ENCODE measurements at regions not wholly inside any gene's neighbourhood (a gene's known extent, or its start where the extent isn't known, plus 50 kb on each side); places are given as distances from the start of the nearest gene placed in this dataset.

DNA sequence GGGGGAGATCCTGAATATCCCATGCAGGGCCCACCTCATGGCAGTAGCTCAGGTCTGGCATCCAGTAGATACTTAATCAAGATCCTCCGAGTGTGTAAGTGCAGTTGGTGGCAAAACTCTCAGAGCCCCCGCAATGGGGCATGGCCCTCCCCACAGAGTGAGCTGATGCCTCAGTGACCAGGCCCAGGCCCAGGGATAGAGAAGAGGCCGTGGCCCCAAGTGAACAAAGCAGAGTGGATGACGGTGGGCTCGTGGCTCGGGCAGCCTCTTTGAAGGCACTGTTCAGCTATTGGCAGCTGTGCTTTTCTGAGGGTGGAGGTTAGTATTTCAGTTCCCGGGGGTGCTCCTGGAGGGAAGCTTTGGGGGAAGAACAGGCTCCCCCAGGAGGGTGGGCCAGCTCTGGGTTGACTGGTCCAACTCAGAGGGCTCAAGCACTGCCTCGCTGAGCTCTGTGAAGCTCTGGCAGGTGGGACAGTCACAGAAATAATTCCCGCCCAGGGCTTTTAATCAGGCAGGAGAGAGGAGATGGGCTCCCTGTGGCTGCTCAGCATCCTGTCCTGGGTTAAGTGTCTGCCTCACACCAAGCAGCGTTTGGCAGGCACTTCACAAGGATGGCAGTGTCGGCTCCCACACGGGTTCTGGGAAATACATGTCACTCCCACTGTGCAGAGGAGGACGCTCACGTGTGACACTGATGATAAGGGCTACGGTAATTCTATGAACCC is 583.6 kb downstream of the TCERG1L start:
- Histone ChIP-seq H3K27me3 (peaks cover 0 to 43% (median 27%) of the 10 kb centered on the region in 7 donors), H3K27ac (no peak overlapping the region), H3K4me1 (no peaks in the 10 kb centered on the region), H3K4me3 (no peak overlapping the region), H3K9me3 (no peaks in the 10 kb centered on the region), H3K36me3 (no peaks in the 10 kb centered on the region)
- DNase-seq (no peak), ATAC-seq (no peak)
- intact Hi-C loops (cut with DNase I): no loop called here
- 47 to 56% methylated on average over 15 of the region's 15 CpGs for WGBS, 2 donors
- TF ChIP-seq CTCF (IDR thresholded peaks at IDR 0.05): no peak

- DNase-seq (no peak), ATAC-seq (no peak)
- 76 to 79% methylated on average over 23 of the region's 23 CpGs for WGBS, 2 donors
- no peak overlapping the region for H3K27ac ChIP-seq
- H3K36me3 ChIP-seq: no peaks in the 10 kb centered on the region
- peaks cover 0 to 43% (median 27%) of the 10 kb centered on the region in 7 donors for H3K27me3 ChIP-seq
- no peak overlapping the region for H3K4me3 ChIP-seq
- H3K9me3 ChIP-seq: no peaks in the 10 kb centered on the region
- intact Hi-C loops (cut with DNase I): no loop called here
- no peak for TF ChIP-seq CTCF (IDR thresholded peaks at IDR 0.05)
- H3K4me1 ChIP-seq: no peaks in the 10 kb centered on the region
Measured at GRCh38 chr10:130728531-130729215, 582.8 kb downstream of the TCERG1L start.

DNA sequence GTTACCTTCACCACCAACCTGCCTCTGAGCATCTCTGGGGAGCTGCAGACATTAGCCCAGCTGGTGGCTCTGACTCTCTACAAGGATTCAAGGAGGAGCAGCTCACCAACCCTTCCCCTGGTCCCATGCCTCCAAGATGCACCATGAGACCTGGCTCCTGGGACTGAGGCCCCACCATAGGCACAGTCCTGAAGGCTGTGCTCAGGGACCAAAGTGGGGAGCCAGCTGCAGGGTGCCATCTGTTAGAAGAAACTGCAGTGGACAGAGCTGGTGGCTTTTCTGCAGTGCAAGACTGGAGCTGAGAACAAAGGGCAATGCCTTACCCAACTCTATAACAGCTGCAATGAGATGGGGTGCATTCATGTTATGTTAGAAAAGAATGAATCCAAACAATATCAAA is 581.6 kb downstream of the TCERG1L start:
- H3K9me3 ChIP-seq: no peaks in the 10 kb centered on the region
- H3K36me3 ChIP-seq: no peaks in the 10 kb centered on the region
- H3K27ac ChIP-seq: no peak overlapping the region
- intact Hi-C loops (cut with DNase I): no loop called here
- ATAC-seq (no peak), DNase-seq (no peak)
- H3K4me3 ChIP-seq: no peak overlapping the region
- TF ChIP-seq CTCF (IDR thresholded peaks at IDR 0.05): no peak
- H3K27me3 ChIP-seq: peaks cover 0 to 40% (median 20%) of the 10 kb centered on the region in 7 donors
- no peaks in the 10 kb centered on the region for H3K4me1 ChIP-seq

DNA sequence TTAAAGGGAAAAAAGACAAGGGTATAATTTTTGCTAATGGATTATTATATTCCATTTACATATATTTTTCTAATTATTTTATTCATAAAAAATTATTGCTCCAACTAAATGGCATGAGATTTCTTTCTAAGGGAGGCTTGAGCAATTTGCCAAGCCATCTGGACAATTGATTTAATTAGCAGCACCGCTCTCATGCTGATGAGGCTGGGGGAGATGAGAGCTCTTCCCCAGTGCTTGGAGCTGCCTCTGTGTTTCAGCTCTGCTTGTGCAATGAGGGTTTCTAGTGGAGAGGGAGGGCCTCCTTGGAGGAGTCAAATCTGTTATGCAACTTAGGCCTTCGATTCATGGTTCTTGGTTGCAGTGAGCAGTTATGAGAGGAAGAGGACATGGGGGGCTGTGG is 574.3 kb downstream of the TCERG1L start:
- no peak overlapping the region for H3K27ac ChIP-seq
- DNase-seq (no peak), ATAC-seq (no peak)
- no peaks in the 10 kb centered on the region for H3K9me3 ChIP-seq
- peaks cover 0 to 5% (median 0%) of the 10 kb centered on the region in 9 donors for H3K4me1 ChIP-seq
- intact Hi-C loops (cut with DNase I): no loop called here
- 48 to 49% methylated on average over 2 of the region's 2 CpGs for WGBS, 2 donors
- no peak for TF ChIP-seq CTCF (IDR thresholded peaks at IDR 0.05)
- no peaks in the 10 kb centered on the region for H3K36me3 ChIP-seq
- no peak overlapping the region for H3K4me3 ChIP-seq
- H3K27me3 ChIP-seq: peaks cover 0 to 16% (median 3%) of the 10 kb centered on the region in 7 donors
